Activated naive CD8-positive, alpha-beta T cell (primary cell): ENCODE measurements at regions not wholly inside any gene's neighbourhood (a gene's known extent, or its start where the extent isn't known, plus 50 kb on each side); places are given as distances from the start of the nearest gene placed in this dataset.

Experiments
- H3K27ac Mint-ChIP-seq: one replicate; pipeline ENCODE4 v1.8.0; 2021; ENCODE audit warnings: mixed read lengths
- H3K27me3 Mint-ChIP-seq: one replicate; pipeline ENCODE4 v1.8.0; 2021; ENCODE audit warnings: mixed read lengths
- H3K36me3 Mint-ChIP-seq: one replicate; pipeline ENCODE4 v1.8.0; 2021; ENCODE audit warnings: mixed read lengths
- H3K4me1 Mint-ChIP-seq: one replicate; pipeline ENCODE4 v1.8.0; 2021; ENCODE audit warnings: low read depth, mixed read lengths
- H3K4me3 Mint-ChIP-seq: one replicate; pipeline ENCODE4 v1.8.0; 2021; ENCODE audit warnings: mild to moderate bottlenecking, mixed read lengths
- H3K9me3 Mint-ChIP-seq: one replicate; pipeline ENCODE4 v1.8.0; 2021; ENCODE audit warnings: low read depth, mixed read lengths

GRCh38 chr5:171580502-171581265 lies 161.2 kb downstream of the FGF18 start:
- no peak overlapping the region for H3K27ac Mint-ChIP-seq
- no peak overlapping the region for H3K4me3 Mint-ChIP-seq
- H3K36me3 Mint-ChIP-seq: no peaks in the 10 kb centered on the region
- H3K27me3 Mint-ChIP-seq: peaks cover 2% of the 10 kb centered on the region
- H3K4me1 Mint-ChIP-seq: no peaks in the 10 kb centered on the region
- peaks cover 5% of the 10 kb centered on the region for H3K9me3 Mint-ChIP-seq

GRCh38 chr5:171581781-171582180 lies 162.3 kb downstream of the FGF18 start:
- no peak overlapping the region for H3K4me3 Mint-ChIP-seq
- peaks cover 2% of the 10 kb centered on the region for H3K27me3 Mint-ChIP-seq
- H3K9me3 Mint-ChIP-seq: no peaks in the 10 kb centered on the region
- H3K4me1 Mint-ChIP-seq: no peaks in the 10 kb centered on the region
- no peak overlapping the region for H3K27ac Mint-ChIP-seq
- H3K36me3 Mint-ChIP-seq: no peaks in the 10 kb centered on the region

GRCh38 chr5:171582849-171583248 lies 163.4 kb downstream of the FGF18 start:
- Mint-ChIP-seq H3K9me3 (no peaks in the 10 kb centered on the region), H3K4me1 (no peaks in the 10 kb centered on the region), H3K4me3 (no peak overlapping the region), H3K27me3 (peaks cover 4% of the 10 kb centered on the region), H3K27ac (no peak overlapping the region), H3K36me3 (no peaks in the 10 kb centered on the region)

GRCh38 chr5:171585981-171586380 lies 166.5 kb downstream of the FGF18 start:
- Mint-ChIP-seq H3K4me1 (no peaks in the 10 kb centered on the region), H3K27ac (no peak overlapping the region), H3K27me3 (peaks cover 4% of the 10 kb centered on the region), H3K36me3 (no peaks in the 10 kb centered on the region), H3K9me3 (no peaks in the 10 kb centered on the region), H3K4me3 (no peak overlapping the region)

- Mint-ChIP-seq H3K36me3 (no peaks in the 10 kb centered on the region), H3K27ac (no peak overlapping the region), H3K4me1 (no peaks in the 10 kb centered on the region), H3K4me3 (no peak overlapping the region), H3K9me3 (no peaks in the 10 kb centered on the region), H3K27me3 (peaks cover 4% of the 10 kb centered on the region)
Observed at GRCh38 chr5:171586436-171586835, 167.0 kb downstream of the FGF18 start.

GRCh38 chr5:171588046-171588445 lies 168.6 kb downstream of the FGF18 start:
- H3K4me1 Mint-ChIP-seq: no peaks in the 10 kb centered on the region
- no peaks in the 10 kb centered on the region for H3K36me3 Mint-ChIP-seq
- H3K27ac Mint-ChIP-seq: no peak overlapping the region
- no peak overlapping the region for H3K4me3 Mint-ChIP-seq
- H3K9me3 Mint-ChIP-seq: no peaks in the 10 kb centered on the region
- H3K27me3 Mint-ChIP-seq: peaks cover 4% of the 10 kb centered on the region

GRCh38 chr5:171588790-171589189 lies 169.3 kb downstream of the FGF18 start:
- Mint-ChIP-seq H3K9me3 (no peaks in the 10 kb centered on the region), H3K36me3 (no peaks in the 10 kb centered on the region), H3K27ac (no peak overlapping the region), H3K27me3 (peaks cover 4% of the 10 kb centered on the region), H3K4me1 (no peaks in the 10 kb centered on the region), H3K4me3 (no peak overlapping the region)

GRCh38 chr5:171589461-171589860 lies 170.0 kb downstream of the FGF18 start:
- no peak overlapping the region for H3K4me3 Mint-ChIP-seq
- H3K9me3 Mint-ChIP-seq: no peaks in the 10 kb centered on the region
- H3K27me3 Mint-ChIP-seq: peaks cover 4% of the 10 kb centered on the region
- H3K4me1 Mint-ChIP-seq: no peaks in the 10 kb centered on the region
- H3K27ac Mint-ChIP-seq: no peak overlapping the region
- no peaks in the 10 kb centered on the region for H3K36me3 Mint-ChIP-seq

GRCh38 chr5:171592076-171592475 lies 172.6 kb downstream of the FGF18 start:
- Mint-ChIP-seq H3K27me3 (peaks cover 2% of the 10 kb centered on the region), H3K36me3 (no peaks in the 10 kb centered on the region), H3K4me1 (no peaks in the 10 kb centered on the region), H3K27ac (no peak overlapping the region), H3K9me3 (no peaks in the 10 kb centered on the region), H3K4me3 (no peak overlapping the region)

GRCh38 chr5:171592736-171593135 lies 173.3 kb downstream of the FGF18 start:
- Mint-ChIP-seq H3K27ac (no peak overlapping the region), H3K27me3 (peaks cover 4% of the 10 kb centered on the region), H3K4me1 (no peaks in the 10 kb centered on the region), H3K4me3 (no peak overlapping the region), H3K9me3 (no peaks in the 10 kb centered on the region), H3K36me3 (no peaks in the 10 kb centered on the region)

- Mint-ChIP-seq H3K4me3 (no peak overlapping the region), H3K27me3 (peaks cover 6% of the 10 kb centered on the region), H3K27ac (no peak overlapping the region), H3K36me3 (no peaks in the 10 kb centered on the region), H3K9me3 (no peaks in the 10 kb centered on the region), H3K4me1 (no peaks in the 10 kb centered on the region)
Observed at GRCh38 chr5:171593401-171593800, 174.0 kb downstream of the FGF18 start.

GRCh38 chr5:171593976-171594375 lies 174.5 kb downstream of the FGF18 start:
- no peaks in the 10 kb centered on the region for H3K9me3 Mint-ChIP-seq
- no peaks in the 10 kb centered on the region for H3K4me1 Mint-ChIP-seq
- no peak overlapping the region for H3K27ac Mint-ChIP-seq
- H3K27me3 Mint-ChIP-seq: peaks cover 6% of the 10 kb centered on the region
- H3K4me3 Mint-ChIP-seq: no peak overlapping the region
- no peaks in the 10 kb centered on the region for H3K36me3 Mint-ChIP-seq

- Mint-ChIP-seq H3K9me3 (no peaks in the 10 kb centered on the region), H3K4me3 (no peak overlapping the region), H3K36me3 (no peaks in the 10 kb centered on the region), H3K27me3 (peaks cover 6% of the 10 kb centered on the region), H3K4me1 (peaks cover 2% of the 10 kb centered on the region), H3K27ac (no peak overlapping the region)
Observed at GRCh38 chr5:171595401-171595800, 176.0 kb downstream of the FGF18 start.

- Mint-ChIP-seq H3K36me3 (no peaks in the 10 kb centered on the region), H3K27ac (no peak overlapping the region), H3K4me3 (no peak overlapping the region), H3K9me3 (no peaks in the 10 kb centered on the region), H3K27me3 (peaks cover 6% of the 10 kb centered on the region), H3K4me1 (peaks cover 5% of the 10 kb centered on the region)
Observed at GRCh38 chr5:171595801-171596231, 176.4 kb downstream of the FGF18 start.

- H3K9me3 Mint-ChIP-seq: no peaks in the 10 kb centered on the region
- no peak overlapping the region for H3K4me3 Mint-ChIP-seq
Observed at GRCh38 chr5:171596391-171596878, 177.0 kb downstream of the FGF18 start.

More at GRCh38 chr5:171596391-171596878, 177.0 kb downstream of the FGF18 start:
- Mint-ChIP-seq H3K27me3 (peaks cover 6% of the 10 kb centered on the region), H3K36me3 (no peaks in the 10 kb centered on the region), H3K27ac (no peak overlapping the region), H3K4me1 (peaks cover 10% of the 10 kb centered on the region)
